A549 (cell line): ENCODE measurements at regions not wholly inside any gene's neighbourhood (a gene's known extent, or its start where the extent isn't known, plus 50 kb on each side); places are given as distances from the start of the nearest gene placed in this dataset.

Experiments
- ATAC-seq, 2 experiments: fragments of 200-7000 bp in 1 of 2; fragments of >200 bp in 1 of 2; cut with Nextera tagmentation in 1 of 2; cut with Tn5 transposase in 1 of 2; 3 replicates each; pipeline versions ENCODE4 v1.8.0 to v1.9.1; 2018 to 2020; ENCODE audit warnings: mild to moderate bottlenecking in 1 of 2, moderate library complexity in 1 of 2
- CTCF ChIA-PET: fragments of 300-600 bp; sonication (Branson Sonifier 250); formaldehyde crosslinking; extraction: SDS; loops from one replicate; lab custom pipeline; 2021; ENCODE audit warnings: antibody characterized with exemption, inconsistent platforms; lab: Yijun Ruan, JAX
- POLR2A ChIA-PET: fragments of 350-600 bp; formaldehyde crosslinking; extraction: SDS; loops from one replicate; lab custom pipeline; 2021; ENCODE audit warnings: antibody characterized with exemption, inconsistent platforms; lab: Yijun Ruan, JAX
- DNase-seq, 2 experiments: peaks; one replicate each; pipeline versions ENCODE4 v3.0.0 to v3.0.0-alpha.2; 2011 to 2016; ENCODE audit warnings: low read depth in 1 of 2, low spot score in 1 of 2
- FAIRE-seq: peaks from 2 replicates; lab custom pipeline; 2011; peaks lifted over from hg19 to GRCh38; lab: Jason Lieb, UNC
- H3K27ac ChIP-seq, 2 experiments: fragments of >200 bp; sonication (Bioruptor Twin); formaldehyde crosslinking; 3 replicates each; pipeline ENCODE4 v1.5.1; 2016 to 2017
- H3K4me1 ChIP-seq: fragments of >200 bp; sonication (Bioruptor Twin); formaldehyde crosslinking; 3 replicates; pipeline ENCODE4 v1.6.1; 2016
- H3K4me2 ChIP-seq: fragments of >200 bp; sonication (Bioruptor Twin); formaldehyde crosslinking; 3 replicates; pipeline ENCODE4 v1.6.1; 2016
- H3K4me3 ChIP-seq: fragments of >200 bp; sonication (Bioruptor Twin); formaldehyde crosslinking; 3 replicates; pipeline ENCODE4 v1.5.1; 2016
- H3K9me3 ChIP-seq: fragments of >200 bp; sonication (Bioruptor Twin); formaldehyde crosslinking; 3 replicates; pipeline ENCODE4 v1.6.1; 2016
- ATOH8 ChIP-seq: fragments of 250-450 bp; sonication (Bioruptor Pico); IDR thresholded peaks from 2 replicates; pipeline ENCODE4 v1.5.0; 2020; ENCODE audit warnings: low read depth, mild to moderate bottlenecking, moderate library complexity
- BHLHE40 ChIP-seq: IDR thresholded peaks from 2 replicates; pipeline ENCODE4 v1.6.1; 2012; ENCODE audit warnings: low read depth, low read length, inconsistent platforms
- CBX2 ChIP-seq: fragments of 200-600 bp; sonication (generic); IDR thresholded peaks from 2 replicates; pipeline ENCODE4 v1.6.1; 2016; ENCODE audit warnings: low read depth, mild to moderate bottlenecking, borderline replicate concordance
- CEBPB ChIP-seq, 2 experiments: fragments of >200 bp in 1 of 2; sonication (Bioruptor Twin) in 1 of 2; formaldehyde crosslinking in 1 of 2; IDR thresholded peaks; 2 replicates each; pipeline ENCODE4 v1.6.1; 2012 to 2016
- CHD2 ChIP-seq: fragments of 150-350 bp; IDR thresholded peaks from 2 replicates; pipeline ENCODE4 v1.6.1; 2014; ENCODE audit warnings: low read length; ENCODE audit not compliant: partially characterized antibody
- CHD4 ChIP-seq: fragments of 200-600 bp; sonication (generic); IDR thresholded peaks from 2 replicates; pipeline ENCODE4 v1.6.1; 2016; ENCODE audit warnings: antibody characterized with exemption, mild to moderate bottlenecking, borderline replicate concordance
- E2F6 ChIP-seq: IDR thresholded peaks from 2 replicates; pipeline ENCODE4 v1.6.1; 2012; ENCODE audit warnings: low read depth, borderline replicate concordance
- ELK1 ChIP-seq: fragments of 150-350 bp; IDR thresholded peaks from 2 replicates; pipeline ENCODE4 v1.6.1; 2014; ENCODE audit warnings: low read depth, mild to moderate bottlenecking, low read length
- EP300 ChIP-seq, 2 experiments: fragments of >200 bp; sonication (Bioruptor Twin); formaldehyde crosslinking; IDR thresholded peaks; 2 replicates in 1 of 2; 3 replicates in 1 of 2; pipeline ENCODE4 v1.6.1; 2016 to 2017
- ESRRA ChIP-seq: fragments of 150-350 bp; IDR thresholded peaks from 2 replicates; pipeline ENCODE4 v1.6.1; 2014; ENCODE audit warnings: mild to moderate bottlenecking, low read length, borderline replicate concordance
- FOSL2 ChIP-seq, 2 experiments: fragments of 450-650 bp in 1 of 2; fragments of >200 bp in 1 of 2; sonication (Bioruptor Twin) in 1 of 2; formaldehyde crosslinking; IDR thresholded peaks; 2 replicates each; pipeline versions ENCODE4 v1.5.0 to v1.6.1; 2016 to 2020; ENCODE audit warnings: mild to moderate bottlenecking in 1 of 2, moderate library complexity in 1 of 2
- FOXS1 ChIP-seq: fragments of 250-450 bp; sonication (Bioruptor Pico); IDR thresholded peaks from 2 replicates; pipeline ENCODE4 v1.5.0; 2020; ENCODE audit warnings: mild to moderate bottlenecking, moderate library complexity
- GATA3 ChIP-seq: IDR thresholded peaks from 2 replicates; pipeline ENCODE4 v1.6.1; 2012; ENCODE audit warnings: borderline replicate concordance
- HDAC2 ChIP-seq: fragments of 200-600 bp; sonication (generic); IDR thresholded peaks from 2 replicates; pipeline ENCODE4 v1.6.1; 2016
- HOXA7 ChIP-seq: fragments of 250-450 bp; sonication (Bioruptor Pico); IDR thresholded peaks from 2 replicates; pipeline ENCODE4 v1.5.0; 2020; ENCODE audit warnings: mild to moderate bottlenecking, moderate library complexity
- HOXB13 ChIP-seq: fragments of 250-450 bp; sonication (Bioruptor Pico); IDR thresholded peaks from 2 replicates; pipeline ENCODE4 v1.5.0; 2020; ENCODE audit warnings: low read depth, mild to moderate bottlenecking, moderate library complexity
- HOXB5 ChIP-seq: fragments of 250-450 bp; sonication (Bioruptor Pico); IDR thresholded peaks from 2 replicates; pipeline ENCODE4 v1.5.0; 2020; ENCODE audit warnings: mild to moderate bottlenecking, moderate library complexity
- JUNB ChIP-seq: fragments of >200 bp; sonication (Bioruptor Twin); formaldehyde crosslinking; IDR thresholded peaks from 2 replicates; pipeline ENCODE4 v1.6.1; 2016
- KDM1A ChIP-seq: fragments of 200-600 bp; sonication (generic); IDR thresholded peaks from 2 replicates; pipeline ENCODE4 v1.6.1; 2016; ENCODE audit warnings: low read depth, mild to moderate bottlenecking
- KDM5A ChIP-seq: fragments of 200-600 bp; sonication (generic); IDR thresholded peaks from 2 replicates; pipeline ENCODE4 v1.6.1; 2016; ENCODE audit warnings: antibody characterized with exemption, mild to moderate bottlenecking
- MAFK ChIP-seq: fragments of 450-650 bp; IDR thresholded peaks from 2 replicates; pipeline ENCODE4 v1.6.1; 2014; ENCODE audit not compliant: partially characterized antibody
- MAX ChIP-seq: IDR thresholded peaks from 2 replicates; pipeline ENCODE4 v1.6.1; 2012
- MYC ChIP-seq: IDR thresholded peaks from 2 replicates; pipeline ENCODE4 v1.6.1; 2012; ENCODE audit warnings: mild to moderate bottlenecking, inconsistent platforms, low read length, improper control_type of control experiment, borderline replicate concordance
- NFE2L2 ChIP-seq: fragments of 150-350 bp; conservative IDR thresholded peaks from 2 replicates; pipeline ENCODE4 v1.6.1; 2014; ENCODE audit warnings: low read length
- NR3C1 ChIP-seq: fragments of >200 bp; sonication (Bioruptor Twin); formaldehyde crosslinking; IDR thresholded peaks from 3 replicates; pipeline ENCODE4 v1.6.1; 2017
- POLR2A ChIP-seq: IDR thresholded peaks from 2 replicates; pipeline ENCODE4 v1.6.1; 2012; ENCODE audit warnings: mild to moderate bottlenecking, low read length
- RAD21 ChIP-seq, 2 experiments: fragments of >200 bp in 1 of 2; sonication (Bioruptor Twin) in 1 of 2; formaldehyde crosslinking in 1 of 2; IDR thresholded peaks in 1 of 2; conservative IDR thresholded peaks in 1 of 2; 2 replicates in 1 of 2; 3 replicates in 1 of 2; pipeline ENCODE4 v1.6.1; 2012 to 2018; ENCODE audit warnings: inconsistent platforms in 1 of 2
- RCOR1 ChIP-seq: fragments of 150-350 bp; IDR thresholded peaks from 2 replicates; pipeline ENCODE4 v1.6.1; 2014; ENCODE audit warnings: antibody characterized with exemption, low read length, low read depth
- SMC3 ChIP-seq: fragments of >200 bp; sonication (Bioruptor Twin); formaldehyde crosslinking; IDR thresholded peaks from 3 replicates; pipeline ENCODE4 v1.6.1; 2018; ENCODE audit warnings: inconsistent platforms
- SREBF2 ChIP-seq: fragments of 450-650 bp; IDR thresholded peaks from 2 replicates; pipeline ENCODE4 v1.6.1; 2014; ENCODE audit warnings: mild to moderate bottlenecking, moderate library complexity
- TP53 ChIP-seq: fragments of 250-450 bp; sonication (Bioruptor Pico); IDR thresholded peaks from 2 replicates; pipeline ENCODE4 v1.5.0; 2021; ENCODE audit warnings: mild to moderate bottlenecking, moderate library complexity
- USF2 ChIP-seq: fragments of 450-650 bp; IDR thresholded peaks from 2 replicates; pipeline ENCODE4 v1.6.1; 2014; ENCODE audit warnings: antibody characterized with exemption
- ZC3H11A ChIP-seq: fragments of 450-650 bp; IDR thresholded peaks from 2 replicates; pipeline ENCODE4 v1.6.1; 2014; ENCODE audit warnings: antibody characterized with exemption, mild to moderate bottlenecking
- WGBS: methylation state at CpG from one replicate; pipeline ENCODE4 v1.1.6; 2017; ENCODE audit errors: missing lambda C conversion rate; 5-methylcytosine and 5-hydroxymethylcytosine counted together

GRCh38 chr2:221943076-221943810 lies 355.6 kb downstream of the PAX3 start:
- CTCF ChIA-PET = no interaction called here
- ATAC-seq = peak in 1 of 2 experiments; percentile 43; a peak in 1 of 6 replicates
- H3K4me3 ChIP-seq = no peak overlapping the region
- 0 out of 3 replicates have a peak overlapping the region, but pooled peaks have one; percentile 1 for H3K4me2 ChIP-seq
- no peaks in the 10 kb centered on the region for H3K9me3 ChIP-seq
- TF ChIP-seq KDM5A (no peak), E2F6 (no peak), POLR2A (no peak), EP300 (IDR thresholded peaks at IDR 0.05) (no peak), HOXA7 (CRISPR knock-in tag) (no peak), SREBF2 (no peak), NR3C1 (no peak), RAD21 (conservative IDR thresholded peaks at IDR 0.05 in 1 of 2, IDR thresholded peaks at IDR 0.05 in 1 of 2) (no peak), HDAC2 (no peak), USF2 (no peak), MYC (no peak), KDM1A (no peak), RCOR1 (no peak), ATOH8 (no peak), JUNB (no peak), GATA3 (no peak), FOXS1 (CRISPR knock-in tag) (no peak), CHD2 (no peak), ZC3H11A (no peak), CEBPB (IDR thresholded peaks at IDR 0.05) (no peak)
- TF ChIP-seq, all 56 proteins: peak for 0
- POLR2A ChIA-PET = no interaction called here
- peak overlapping the region in 1 of 2 experiments; percentile 1; a peak in 1 of 6 replicates for H3K27ac ChIP-seq
- FAIRE-seq (no peak), DNase-seq (no peak)
- H3K4me1 ChIP-seq = no peaks in the 10 kb centered on the region
- 13% methylated on average over 2 of the region's 2 CpGs for WGBS

- ATAC-seq (no peak), FAIRE-seq (no peak), DNase-seq (no peak)
- Histone ChIP-seq H3K4me2 (no peak overlapping the region), H3K9me3 (no peaks in the 10 kb centered on the region), H3K4me3 (no peak overlapping the region), H3K27ac (no peak overlapping the region), H3K4me1 (no peaks in the 10 kb centered on the region)
- WGBS = 39% methylated on average over 6 of the region's 6 CpGs
- CTCF ChIA-PET = no interaction called here
- POLR2A ChIA-PET = no interaction called here
- TF ChIP-seq BHLHE40 (no peak), MAFK (peak; percentile 35)
Observed at GRCh38 chr2:221931251-221931991, 359.3 kb upstream of the EPHA4 start.

GRCh38 chr2:221929259-221929658 lies 357.2 kb upstream of the EPHA4 start:
- no peak overlapping the region for H3K4me2 ChIP-seq
- TF ChIP-seq CHD4 (no peak), SMC3 (no peak), HOXB13 (CRISPR knock-in tag) (no peak), MAFK (no peak), NR3C1 (no peak), NFE2L2 (no peak), MYC (no peak), TP53 (CRISPR knock-in tag) (no peak), FOSL2 (IDR thresholded peaks at IDR 0.05) (no peak), FOSL2 (CRISPR knock-in tag; IDR thresholded peaks at IDR 0.05) (no peak), ELK1 (no peak), HOXB5 (CRISPR knock-in tag) (no peak), ESRRA (no peak), CBX2 (no peak), MAX (no peak)

More at GRCh38 chr2:221929259-221929658, 357.2 kb upstream of the EPHA4 start:
- no peak overlapping the region for H3K4me3 ChIP-seq
- ChIA-PET POLR2A (no interaction called here), CTCF (no interaction called here)
- H3K27ac ChIP-seq = no peak overlapping the region
- whole genome bisulfite sequencing = 0% methylated on average over 1 of the region's 1 CpG
- no peaks in the 10 kb centered on the region for H3K4me1 ChIP-seq
- no peaks in the 10 kb centered on the region for H3K9me3 ChIP-seq
- FAIRE-seq (no peak), DNase-seq (no peak), ATAC-seq (no peak)
